Transverse colon (tissue), 4 donors: ENCODE measurements at regions not wholly inside any gene's neighbourhood (a gene's known extent, or its start where the extent isn't known, plus 50 kb on each side); places are given as distances from the start of the nearest gene placed in this dataset.

Experiments
- DNase-seq: peaks from one replicate; pipeline ENCODE4 v3.0.0-alpha.2; 2019
- H3K27ac ChIP-seq, 4 donors: fragments of 200-600 bp; sonication (generic); 2 replicates each; pipeline ENCODE4 v1.5.1; 2016 to 2018; ENCODE audit warnings: inconsistent platforms in 4 of 4
- H3K27me3 ChIP-seq: fragments of 200-600 bp; sonication (generic); 2 replicates; pipeline ENCODE4 v1.5.1; 2017; ENCODE audit warnings: inconsistent platforms
- H3K36me3 ChIP-seq, 4 donors: fragments of 200-600 bp; sonication (generic); 2 replicates each; pipeline ENCODE4 v1.5.1; 2017 to 2019; ENCODE audit warnings: inconsistent platforms in 4 of 4
- H3K4me1 ChIP-seq, 4 donors: fragments of 200-600 bp; sonication (generic); 2 replicates each; pipeline ENCODE4 v1.5.1; 2017 to 2020; ENCODE audit warnings: inconsistent platforms in 4 of 4
- H3K4me3 ChIP-seq, 4 donors: fragments of 200-600 bp; sonication (generic); 1 replicate in 1 of 4; 2 replicates in 3 of 4; pipeline versions ENCODE4 v1.5.1 to v1.6.1; 2017 to 2019; ENCODE audit warnings: inconsistent platforms in 4 of 4
- H3K9me3 ChIP-seq, 2 donors: fragments of 200-600 bp; sonication (generic); 2 replicates each; pipeline ENCODE4 v1.5.1; 2017 to 2019; ENCODE audit warnings: inconsistent platforms in 2 of 2
- EP300 ChIP-seq: sonication (generic); formaldehyde crosslinking; IDR thresholded peaks from one replicate; pipeline ENCODE4 v1.6.1; 2017; ENCODE audit warnings: antibody characterized with exemption, low read depth
- POLR2A ChIP-seq: fragments of 450-650 bp; IDR thresholded peaks from one replicate; pipeline ENCODE4 v1.6.1; 2016; ENCODE audit warnings: antibody characterized with exemption, mild to moderate bottlenecking, moderate library complexity
- POLR2AphosphoS5 ChIP-seq, 3 donors: sonication (generic); formaldehyde crosslinking; IDR thresholded peaks; one replicate each; pipeline ENCODE4 v1.6.1; 2016; ENCODE audit warnings: antibody characterized with exemption in 3 of 3
- WGBS, 2 donors: methylation state at CpG; one replicate each; pipeline ENCODE4 v1.1.5; 2018; ENCODE audit warnings: low coverage in 1 of 2; 5-methylcytosine and 5-hydroxymethylcytosine counted together
- in situ Hi-C, 4 donors: fragments of 200-750 bp; cut with MboI; loops; one replicate each; pipeline versions ENCODE4 v1.15.0 to v1.15.1; 2017; ENCODE audit warnings: low sequenced_read_pairs in 3 of 4, low pct_ligation_motif_present in 1 of 4, low pct_unique_long_range_greater_than_20kb in 1 of 4
- intact Hi-C: fragments of 100-400 bp; cut with DNase I; formaldehyde crosslinking; loops from one replicate; pipeline ENCODE4 v1.15.1; 2023; ENCODE audit warnings: low total_unique reads
- TF ChIP-seq, protein P1 (sequence below), 5 experiments: fragments of 200-600 bp in 3 of 5; fragments of 450-650 bp in 2 of 5; sonication (generic) in 3 of 5; IDR thresholded peaks; 1 replicate in 2 of 5; 2 replicates in 3 of 5; pipeline ENCODE4 v1.5.1; 2016 to 2017; ENCODE audit warnings: antibody characterized with exemption in 5 of 5, inconsistent platforms in 3 of 5, mild to moderate bottlenecking in 2 of 5, moderate library complexity in 1 of 5

DNA sequence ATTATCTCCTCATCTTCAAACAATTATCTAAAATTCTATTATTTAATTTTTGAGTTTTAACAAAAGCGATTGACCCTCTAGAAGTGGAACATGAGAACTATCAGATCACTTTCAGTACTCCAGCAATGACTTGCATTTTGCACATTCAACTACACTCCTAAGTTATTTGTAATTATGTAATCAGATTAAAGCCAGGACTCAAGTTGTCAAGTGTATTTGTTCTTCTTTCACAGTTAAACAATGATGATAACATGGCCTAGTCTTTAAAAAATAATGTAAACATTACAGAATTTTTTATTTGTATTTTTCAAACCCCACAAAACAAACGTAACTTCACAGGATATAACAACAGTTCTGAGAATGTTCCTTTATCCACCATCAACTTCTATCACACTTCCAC, 2148.9 kb upstream of the ACO1 start:
- Histone ChIP-seq H3K27me3 (no peaks in the 10 kb centered on the region), H3K9me3 (no peaks in the 10 kb centered on the region), H3K4me1 (no peaks in the 10 kb centered on the region), H3K36me3 (no peaks in the 10 kb centered on the region), H3K27ac (no peak overlapping the region), H3K4me3 (no peak overlapping the region)
- TF ChIP-seq POLR2AphosphoS5 (IDR thresholded peaks at IDR 0.05), result no peak
- no peak for TF ChIP-seq POLR2A
- no peak for TF ChIP-seq EP300
- TF ChIP-seq, protein P1, sequence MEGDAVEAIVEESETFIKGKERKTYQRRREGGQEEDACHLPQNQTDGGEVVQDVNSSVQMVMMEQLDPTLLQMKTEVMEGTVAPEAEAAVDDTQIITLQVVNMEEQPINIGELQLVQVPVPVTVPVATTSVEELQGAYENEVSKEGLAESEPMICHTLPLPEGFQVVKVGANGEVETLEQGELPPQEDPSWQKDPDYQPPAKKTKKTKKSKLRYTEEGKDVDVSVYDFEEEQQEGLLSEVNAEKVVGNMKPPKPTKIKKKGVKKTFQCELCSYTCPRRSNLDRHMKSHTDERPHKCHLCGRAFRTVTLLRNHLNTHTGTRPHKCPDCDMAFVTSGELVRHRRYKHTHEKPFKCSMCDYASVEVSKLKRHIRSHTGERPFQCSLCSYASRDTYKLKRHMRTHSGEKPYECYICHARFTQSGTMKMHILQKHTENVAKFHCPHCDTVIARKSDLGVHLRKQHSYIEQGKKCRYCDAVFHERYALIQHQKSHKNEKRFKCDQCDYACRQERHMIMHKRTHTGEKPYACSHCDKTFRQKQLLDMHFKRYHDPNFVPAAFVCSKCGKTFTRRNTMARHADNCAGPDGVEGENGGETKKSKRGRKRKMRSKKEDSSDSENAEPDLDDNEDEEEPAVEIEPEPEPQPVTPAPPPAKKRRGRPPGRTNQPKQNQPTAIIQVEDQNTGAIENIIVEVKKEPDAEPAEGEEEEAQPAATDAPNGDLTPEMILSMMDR (IDR thresholded peaks at IDR 0.05), result no peak
- intact Hi-C loops (no loop called here), in situ Hi-C loops (no loop called here)
- 61 to 72% methylated on average over 2 of the region's 2 CpGs for WGBS, 2 donors
- no peak for DNase-seq

DNA sequence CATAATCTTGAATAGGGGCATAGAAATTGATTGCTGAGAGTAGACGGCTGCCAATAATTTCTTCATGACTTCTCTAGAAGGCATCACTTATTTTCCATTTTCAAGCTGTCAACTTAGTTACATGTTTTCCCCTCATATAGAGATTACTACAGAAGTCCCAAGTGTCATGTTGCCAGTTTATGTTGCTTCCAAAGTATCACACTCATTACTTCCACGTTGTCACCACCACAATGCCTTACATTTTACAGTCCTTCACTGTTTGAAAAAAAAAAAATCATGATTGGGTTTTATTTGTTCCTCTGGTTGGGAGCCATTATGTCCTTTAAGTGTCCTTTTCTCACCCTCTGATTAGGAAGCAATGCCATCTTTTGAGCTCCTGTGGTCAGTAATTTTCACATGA, 2144.6 kb upstream of the ACO1 start:
- H3K36me3 ChIP-seq, result no peaks in the 10 kb centered on the region
- in situ Hi-C loops (no loop called here), intact Hi-C loops (no loop called here)
- H3K9me3 ChIP-seq, result no peaks in the 10 kb centered on the region
- TF ChIP-seq POLR2A (no peak), POLR2AphosphoS5 (IDR thresholded peaks at IDR 0.05) (no peak), EP300 (no peak)
- TF ChIP-seq, protein P1 (IDR thresholded peaks at IDR 0.05), result no peak
- no peak overlapping the region for H3K4me3 ChIP-seq
- DNase-seq, result no peak
- no peaks in the 10 kb centered on the region for H3K4me1 ChIP-seq
- H3K27ac ChIP-seq, result no peak overlapping the region
- WGBS, 2 donors, result 56 to 63% methylated on average over 2 of the region's 2 CpGs
- H3K27me3 ChIP-seq, result no peaks in the 10 kb centered on the region

DNA sequence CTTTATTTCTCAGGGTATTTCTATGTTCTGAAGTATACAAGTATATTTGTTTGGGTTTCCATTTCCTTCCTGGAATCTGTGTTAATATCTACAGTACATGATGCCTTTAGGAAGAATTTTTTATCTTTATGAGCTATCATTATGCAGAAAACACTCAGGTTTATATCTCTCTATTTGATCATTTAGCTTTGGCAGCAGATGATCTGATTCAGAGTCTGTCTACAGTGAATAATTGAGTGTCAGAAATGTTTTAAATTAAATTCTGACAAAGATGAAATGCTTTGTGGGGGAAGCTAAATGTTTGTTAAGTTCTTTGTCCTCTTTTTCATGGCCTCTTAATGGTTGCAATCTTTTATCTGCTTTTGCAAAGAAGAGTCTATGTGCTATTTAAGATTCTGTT, 2141.0 kb upstream of the ACO1 start:
- Histone ChIP-seq H3K4me1 (no peaks in the 10 kb centered on the region), H3K4me3 (no peak overlapping the region), H3K27me3 (no peaks in the 10 kb centered on the region), H3K9me3 (no peaks in the 10 kb centered on the region), H3K27ac (no peak overlapping the region), H3K36me3 (no peaks in the 10 kb centered on the region)
- in situ Hi-C loops, result no loop called here
- TF ChIP-seq EP300 (no peak), POLR2A (no peak), POLR2AphosphoS5 (IDR thresholded peaks at IDR 0.05) (no peak)
- TF ChIP-seq, protein P1 (IDR thresholded peaks at IDR 0.05), result no peak
- intact Hi-C loops, result no loop called here
- no peak for DNase-seq

DNA sequence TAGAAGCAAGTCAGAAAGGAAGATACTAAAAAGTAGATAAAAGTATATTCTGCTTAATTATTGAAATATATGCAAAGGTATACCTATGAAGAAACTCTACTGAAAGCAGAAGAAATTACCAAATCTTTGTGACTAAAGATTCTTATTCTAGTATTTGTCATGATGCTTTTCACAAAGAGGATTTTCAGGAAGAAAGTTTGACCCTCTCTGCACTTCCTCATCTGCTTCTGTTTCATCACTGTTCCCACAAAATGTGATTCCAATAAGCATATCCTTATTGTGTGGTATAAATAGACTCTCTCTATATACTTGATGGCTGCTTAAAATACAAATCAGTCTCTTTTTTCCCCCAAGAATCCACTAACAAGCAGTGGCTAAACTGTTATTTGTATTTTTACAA, 2139.6 kb upstream of the ACO1 start:
- Histone ChIP-seq H3K4me3 (no peak overlapping the region), H3K27me3 (no peaks in the 10 kb centered on the region), H3K9me3 (no peaks in the 10 kb centered on the region), H3K36me3 (no peaks in the 10 kb centered on the region), H3K27ac (no peak overlapping the region), H3K4me1 (no peaks in the 10 kb centered on the region)
- TF ChIP-seq, protein P1 (IDR thresholded peaks at IDR 0.05), result no peak
- TF ChIP-seq POLR2A, result no peak
- TF ChIP-seq EP300, result no peak
- no peak for TF ChIP-seq POLR2AphosphoS5 (IDR thresholded peaks at IDR 0.05)
- intact Hi-C loops (no loop called here), in situ Hi-C loops (no loop called here)
- DNase-seq, result no peak
